ENCODE measurements at regions not wholly inside any gene's neighbourhood (a gene's known extent, or its start where the extent isn't known, plus 50 kb on each side); places are given as distances from the start of the nearest gene placed in this dataset.

DNA sequence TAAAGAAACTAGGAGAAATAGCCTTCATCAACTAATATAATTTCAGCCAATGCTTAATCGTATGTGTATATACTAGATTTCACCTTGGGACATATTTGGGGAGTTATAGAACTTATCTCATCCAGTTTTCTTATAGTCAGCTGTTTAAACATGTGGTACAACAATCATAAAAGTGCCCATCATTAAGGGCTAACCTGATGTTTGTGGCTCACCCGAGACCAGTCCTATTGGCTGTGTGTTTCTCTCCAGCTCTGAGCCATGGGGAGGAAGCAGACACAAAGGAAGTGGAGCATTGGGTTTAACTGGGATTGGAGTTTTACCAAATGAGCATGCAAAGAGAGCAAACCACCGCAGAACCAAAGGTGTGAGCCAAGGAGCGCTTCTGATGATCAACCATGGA lies 114.3 kb upstream of the KLF12 start:
- H3K79me2 ChIP-seq (ENCODE audit: insufficient read depth, low read length), result no peaks in the 10 kb centered on the region
- no peaks in the 10 kb centered on the region for H3K27me3 Mint-ChIP-seq (ENCODE audit: low read depth in 3 of 3)
- peaks cover 7 to 9% of the 10 kb centered on the region in 2 donors for H3K9me3 ChIP-seq (replicated peaks in 1 of 2; ENCODE audit: control insufficient read depth in 1 of 2, insufficient read depth in 1 of 2, low read length in 2 of 2)
- H3K27ac Mint-ChIP-seq, result no peak overlapping the region
- no peak overlapping the region for H3K27ac ChIP-seq (ENCODE audit: low read depth in 1 of 2, low read length in 2 of 2)
- intact Hi-C loops (cut with micrococcal nuclease), result no loop called here
- DNase-seq, result no peak
- WGBS (ENCODE audit: insufficient coverage), result 93% methylated on average over 3 of the region's 4 CpGs
- H3K27me3 ChIP-seq (ENCODE audit: control insufficient read depth in 2 of 2, insufficient read depth in 2 of 2, low read length in 2 of 2), result no peaks in the 10 kb centered on the region
- H4K20me1 ChIP-seq (ENCODE audit: insufficient read depth, low read length), result no peaks in the 10 kb centered on the region
- no peaks in the 10 kb centered on the region for H3K36me3 ChIP-seq (replicated peaks in 1 of 2; ENCODE audit: control insufficient read depth in 1 of 2, insufficient read depth in 2 of 2, low read length in 2 of 2)
- H3K4me3 Mint-ChIP-seq, result no peak overlapping the region
- no peak for TF ChIP-seq CTCF (IDR thresholded peaks at IDR 0.05)
- H3K4me1 Mint-ChIP-seq, result no peaks in the 10 kb centered on the region
- no peaks in the 10 kb centered on the region for H3K4me1 ChIP-seq (ENCODE audit: control insufficient read depth in 1 of 2, insufficient read depth in 2 of 2, low read length in 2 of 2)
- H3K4me2 ChIP-seq (replicated peaks; ENCODE audit: extremely low read depth, low read length, poor library complexity, severe bottlenecking), result no peak overlapping the region
- H3K4me3 ChIP-seq (replicated peaks in 1 of 3; ENCODE audit: low read depth in 2 of 3, low read length in 3 of 3), result no peak overlapping the region
- no peak overlapping the region for H3K9ac ChIP-seq (ENCODE audit: insufficient read depth, low read length, poor library complexity, severe bottlenecking)
- H2AFZ ChIP-seq (ENCODE audit: insufficient read depth, low read depth, low read length, poor library complexity, severe bottlenecking), result no peak overlapping the region
- H3K36me3 Mint-ChIP-seq, result no peaks in the 10 kb centered on the region
- peaks cover 1 to 10% (median 5%) of the 10 kb centered on the region in 7 donors for H3K9me3 Mint-ChIP-seq

DNA sequence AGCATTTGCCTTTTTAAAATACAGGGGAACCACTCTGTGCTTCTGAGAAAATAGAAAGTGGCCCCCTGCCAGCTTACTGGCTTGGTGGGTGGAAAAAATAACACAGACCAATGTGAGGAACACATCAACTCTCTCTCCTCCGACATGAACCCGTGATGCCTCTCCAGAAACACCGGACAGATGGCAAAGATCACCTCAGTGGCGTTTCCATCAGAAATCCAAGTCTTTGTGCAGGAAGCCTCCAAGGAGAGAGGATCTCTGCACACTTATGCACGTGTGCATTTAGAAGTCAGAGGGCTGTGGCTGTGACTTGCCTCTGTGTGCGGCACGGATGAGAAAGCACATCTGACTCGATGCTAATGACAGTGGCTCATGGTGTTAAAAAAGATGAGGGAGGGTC lies 112.3 kb upstream of the KLF12 start:
- Mint-ChIP-seq H3K27ac (no peak overlapping the region), H3K4me3 (no peak overlapping the region), H3K9me3 (peaks cover 5 to 21% (median 10%) of the 10 kb centered on the region in 7 donors), H3K27me3 (ENCODE audit: low read depth in 3 of 3) (no peaks in the 10 kb centered on the region), H3K36me3 (no peaks in the 10 kb centered on the region), H3K4me1 (no peaks in the 10 kb centered on the region)
- H2AFZ ChIP-seq (ENCODE audit: insufficient read depth, low read depth, low read length, poor library complexity, severe bottlenecking), result no peak overlapping the region
- 78% methylated on average over 8 of the region's 8 CpGs for WGBS (ENCODE audit: insufficient coverage)
- H4K20me1 ChIP-seq (ENCODE audit: insufficient read depth, low read length), result no peaks in the 10 kb centered on the region
- no peak overlapping the region for H3K4me2 ChIP-seq (replicated peaks; ENCODE audit: extremely low read depth, low read length, poor library complexity, severe bottlenecking)
- no peak for DNase-seq
- no peak overlapping the region for H3K27ac ChIP-seq (ENCODE audit: low read depth in 1 of 2, low read length in 2 of 2)
- no peaks in the 10 kb centered on the region for H3K79me2 ChIP-seq (ENCODE audit: insufficient read depth, low read length)
- no peaks in the 10 kb centered on the region for H3K27me3 ChIP-seq (ENCODE audit: control insufficient read depth in 2 of 2, insufficient read depth in 2 of 2, low read length in 2 of 2)
- H3K9ac ChIP-seq (ENCODE audit: insufficient read depth, low read length, poor library complexity, severe bottlenecking), result no peak overlapping the region
- no peak overlapping the region for H3K4me3 ChIP-seq (replicated peaks in 1 of 3; ENCODE audit: low read depth in 2 of 3, low read length in 3 of 3)
- no peaks in the 10 kb centered on the region for H3K36me3 ChIP-seq (replicated peaks in 1 of 2; ENCODE audit: control insufficient read depth in 1 of 2, insufficient read depth in 2 of 2, low read length in 2 of 2)
- intact Hi-C loops (cut with micrococcal nuclease), result no loop called here
- peaks cover 6 to 14% of the 10 kb centered on the region in 2 donors for H3K9me3 ChIP-seq (replicated peaks in 1 of 2; ENCODE audit: control insufficient read depth in 1 of 2, insufficient read depth in 1 of 2, low read length in 2 of 2)
- no peak for TF ChIP-seq CTCF (IDR thresholded peaks at IDR 0.05)
- H3K4me1 ChIP-seq (ENCODE audit: control insufficient read depth in 1 of 2, insufficient read depth in 2 of 2, low read length in 2 of 2), result no peaks in the 10 kb centered on the region

Measured in CD14-positive monocyte (primary cell).